ENCODE measurements at regions not wholly inside any gene's neighbourhood (a gene's known extent, or its start where the extent isn't known, plus 50 kb on each side); places are given as distances from the start of the nearest gene placed in this dataset.
"Not testable (repeated sequence)": the region's sequence is repeated elsewhere in the genome, so short reads cannot be mapped to it uniquely, and the experiment has no call there.

DNA sequence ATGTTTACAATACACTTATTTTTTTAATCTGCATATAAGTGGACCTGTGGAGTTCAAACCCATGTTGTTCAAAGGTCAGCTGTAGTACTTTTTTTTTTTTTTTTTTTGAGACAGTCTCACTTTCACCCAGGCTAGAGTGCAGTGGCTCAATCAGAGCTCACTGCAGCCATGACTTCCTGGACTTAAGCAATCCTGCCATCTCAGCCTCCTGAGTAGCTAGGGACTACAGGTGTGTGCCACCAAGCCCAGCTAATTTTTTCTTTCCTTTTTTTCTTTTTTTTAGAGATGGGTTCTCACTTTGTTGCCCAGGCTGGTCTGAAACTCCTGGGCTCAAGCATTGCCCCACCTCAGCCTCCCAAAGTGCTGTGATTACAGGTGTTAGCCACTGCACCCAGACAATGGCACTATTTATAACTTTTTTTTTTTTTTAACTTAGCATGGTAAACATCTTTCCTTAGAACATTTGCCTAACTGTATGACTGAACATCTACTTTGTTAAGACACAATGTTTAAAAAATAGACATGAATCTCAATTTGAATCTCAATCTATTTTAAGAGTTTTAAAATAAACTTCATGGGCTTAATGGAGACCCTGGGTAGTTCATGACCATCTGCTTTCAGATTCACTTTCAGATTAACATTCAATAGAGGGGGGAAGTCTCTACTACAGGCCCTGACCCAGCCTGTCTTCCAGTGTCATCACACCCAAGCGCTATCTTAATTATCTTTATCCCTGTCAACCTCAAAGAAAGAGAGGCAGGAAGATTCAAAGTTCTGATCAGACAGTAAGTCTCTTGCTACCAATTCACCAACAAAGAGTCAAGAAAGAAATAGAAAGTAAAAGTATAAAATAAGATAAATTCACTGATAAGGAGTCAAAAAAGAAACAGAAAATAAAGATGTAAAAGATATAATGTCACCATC lies 97.7 kb upstream of the DOCK9 start:
- DNase-seq (ENCODE audit: low read depth in 2 of 2), result no peak

DNA sequence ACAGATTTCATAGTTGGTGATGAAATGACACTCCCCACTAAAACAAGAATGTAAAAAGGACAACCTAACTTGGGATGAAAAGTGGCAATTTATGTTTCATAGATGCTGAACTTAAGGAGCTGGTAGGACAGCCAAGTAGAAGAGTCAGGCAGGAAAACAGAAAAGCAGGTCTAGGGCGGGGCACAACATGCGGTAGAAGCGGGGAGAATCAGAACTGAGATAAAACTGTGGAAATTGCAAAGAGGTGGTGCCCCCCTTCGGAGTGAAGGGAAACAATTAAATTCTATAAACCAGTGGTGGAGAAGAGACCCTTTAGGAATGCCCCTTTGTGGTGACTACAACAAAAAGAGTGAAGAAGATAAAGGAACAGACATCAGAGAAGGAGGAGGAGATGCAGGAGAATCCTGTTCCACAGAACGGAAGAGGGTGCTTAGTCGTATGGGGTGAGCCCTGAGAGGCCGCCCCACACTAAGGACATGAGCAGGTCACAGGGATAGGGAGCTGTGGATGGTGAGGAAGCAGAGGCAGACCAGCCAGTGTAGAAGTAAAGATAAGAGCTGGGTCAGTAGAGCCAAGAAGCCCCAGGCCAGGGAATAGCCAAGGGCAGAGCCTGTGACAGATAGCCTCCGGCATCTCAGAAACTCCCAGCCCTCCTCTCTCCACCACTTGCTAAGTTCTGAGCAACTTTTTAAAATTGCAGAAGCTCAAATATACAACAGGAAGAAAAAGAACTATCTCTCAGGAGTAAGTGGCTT lies 100.3 kb upstream of the DOCK9 start:
- DNase-seq (ENCODE audit: low read depth in 2 of 2), result no peak

DNA sequence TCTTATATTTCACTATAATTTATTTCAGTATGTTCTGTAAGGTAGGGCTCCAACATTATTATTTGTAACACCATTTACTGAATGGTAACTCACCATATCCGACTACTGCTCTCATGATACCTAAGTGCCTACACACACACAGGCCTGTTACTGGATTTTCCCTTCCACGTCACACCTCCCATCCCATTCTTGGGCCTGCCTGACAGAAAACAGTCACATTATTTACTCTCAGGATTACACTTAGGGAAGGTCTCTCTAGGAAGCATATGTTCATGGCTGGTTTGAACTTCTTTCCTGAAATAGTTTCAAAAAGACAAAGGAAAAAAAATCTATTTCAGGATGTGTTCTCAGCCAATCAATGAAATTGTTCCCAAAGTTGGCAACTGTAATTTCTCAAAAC lies 102.3 kb upstream of the DOCK9 start:
- DNase-seq (ENCODE audit: low read depth in 2 of 2), result no peak

DNA sequence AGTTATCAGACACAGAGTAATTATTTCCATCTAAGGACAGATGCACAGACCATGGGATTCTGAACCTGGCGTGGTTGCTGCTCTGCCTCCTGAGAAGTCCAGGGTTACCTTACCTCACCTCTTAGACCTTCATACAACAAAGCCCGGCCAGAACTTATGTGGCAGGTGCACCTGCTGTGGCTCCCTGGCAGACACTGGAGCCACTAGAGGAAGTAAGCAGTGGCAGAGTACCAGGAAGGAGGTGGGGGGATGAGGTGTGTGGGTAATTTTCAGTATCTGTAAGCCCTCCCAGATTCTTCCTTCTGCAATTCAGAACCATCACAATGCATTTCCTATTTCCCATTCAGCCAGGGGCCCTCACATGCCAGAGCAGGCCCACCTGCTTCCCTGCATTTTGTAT lies 106.1 kb upstream of the DOCK9 start:
- DNase-seq (ENCODE audit: low read depth in 2 of 2), result no peak

DNA sequence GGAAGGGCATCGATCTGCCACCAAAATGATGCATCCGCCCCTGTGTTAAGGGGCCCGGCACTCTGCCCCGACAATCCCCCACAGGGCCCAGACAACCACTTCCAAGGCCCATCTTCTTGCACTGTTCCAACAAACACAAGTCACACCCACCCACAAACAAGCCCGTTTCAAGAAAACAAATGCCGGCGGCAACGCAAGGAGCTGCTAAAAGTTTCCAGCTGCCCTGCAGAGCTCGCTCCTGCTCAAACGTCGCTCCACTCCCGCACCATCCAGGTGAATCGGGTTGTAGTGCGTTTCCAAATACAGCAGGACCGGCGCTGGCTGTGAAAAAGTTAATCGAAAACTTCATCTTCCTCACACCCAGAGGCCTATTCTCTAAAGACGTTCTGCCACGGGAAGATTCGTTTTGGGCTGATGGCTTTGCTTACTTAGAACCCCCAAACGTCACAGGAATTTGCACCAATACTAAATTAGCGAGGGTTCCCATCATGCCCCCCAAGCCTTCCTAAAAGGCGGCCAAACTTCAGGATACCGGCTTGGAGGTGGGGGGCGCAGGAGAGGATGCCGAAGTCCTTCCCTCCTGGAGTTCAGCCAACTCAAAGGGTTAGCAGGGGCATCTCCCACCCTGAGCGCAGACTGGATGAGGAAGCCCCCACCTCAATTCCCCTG lies 107.4 kb upstream of the DOCK9 start:
- DNase-seq (ENCODE audit: low read depth in 2 of 2), result no peak

DNA sequence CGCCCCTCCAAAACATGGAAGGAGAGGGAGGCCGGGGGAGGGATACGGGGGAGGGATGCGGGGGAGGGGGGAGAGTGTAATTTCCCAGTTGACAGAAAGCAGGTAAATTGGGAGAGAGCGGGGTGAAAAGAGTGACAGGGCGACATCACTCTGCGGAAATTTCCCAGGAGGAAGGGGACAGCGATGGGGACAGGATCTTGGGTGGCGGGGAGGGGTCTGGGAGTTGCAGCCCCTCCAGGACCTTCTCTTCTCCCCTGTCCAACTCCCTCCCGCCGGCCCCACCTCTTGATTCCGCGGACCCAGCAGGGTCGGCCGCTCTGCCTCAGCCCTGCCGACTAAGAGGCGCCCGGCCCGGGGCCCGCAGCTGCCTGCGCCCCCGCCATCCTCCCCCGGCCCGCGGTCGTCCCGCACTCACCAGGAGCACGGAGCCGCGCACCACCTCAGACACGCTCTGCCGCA lies 108.0 kb upstream of the DOCK9 start:
- no peak for DNase-seq (ENCODE audit: low read depth in 2 of 2)

DNA sequence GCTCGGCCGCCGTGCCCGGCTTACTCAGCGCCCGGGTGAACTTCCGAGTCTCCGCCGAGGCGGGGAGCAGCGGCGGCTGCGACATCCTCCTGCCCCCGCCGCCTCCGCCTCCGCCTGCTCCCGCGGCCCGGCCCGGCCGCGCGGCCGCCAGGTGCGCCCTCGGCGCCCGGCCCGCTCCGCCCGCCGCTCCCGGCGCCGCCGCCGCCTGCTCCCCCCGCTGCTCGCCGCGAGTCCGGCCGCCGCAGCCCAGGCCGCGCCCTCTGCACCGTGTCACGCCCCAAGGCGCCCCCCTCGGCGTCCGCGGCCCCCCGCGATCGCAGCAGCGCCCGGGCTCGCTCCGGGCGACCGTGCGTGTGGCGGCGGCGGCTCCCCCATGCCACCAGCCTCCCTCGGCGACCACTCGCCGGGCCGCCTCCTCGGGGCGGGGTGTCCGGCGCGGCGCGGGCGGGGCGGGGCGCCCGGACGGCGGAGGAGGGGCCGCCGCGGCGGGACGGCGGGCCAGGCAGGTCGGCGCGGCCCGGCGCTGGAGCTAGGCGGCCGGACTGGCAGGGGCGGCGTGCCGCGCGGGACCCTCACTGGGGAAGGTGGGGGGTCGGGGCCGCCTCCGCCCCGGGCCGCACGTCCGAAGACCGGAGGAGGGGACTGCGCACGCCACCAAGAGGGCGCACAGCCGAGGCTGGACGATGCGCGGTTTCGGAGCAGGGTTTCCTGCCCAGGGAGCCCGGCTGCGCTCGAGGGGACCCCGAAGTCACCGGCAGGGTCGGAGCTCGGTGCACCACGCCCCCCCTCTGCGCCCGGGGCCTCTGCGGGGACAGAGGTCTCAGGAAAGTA lies 108.6 kb upstream of the DOCK9 start:
- peak; percentile 17 to 42 for DNase-seq (ENCODE audit: low read depth in 2 of 2)

DNA sequence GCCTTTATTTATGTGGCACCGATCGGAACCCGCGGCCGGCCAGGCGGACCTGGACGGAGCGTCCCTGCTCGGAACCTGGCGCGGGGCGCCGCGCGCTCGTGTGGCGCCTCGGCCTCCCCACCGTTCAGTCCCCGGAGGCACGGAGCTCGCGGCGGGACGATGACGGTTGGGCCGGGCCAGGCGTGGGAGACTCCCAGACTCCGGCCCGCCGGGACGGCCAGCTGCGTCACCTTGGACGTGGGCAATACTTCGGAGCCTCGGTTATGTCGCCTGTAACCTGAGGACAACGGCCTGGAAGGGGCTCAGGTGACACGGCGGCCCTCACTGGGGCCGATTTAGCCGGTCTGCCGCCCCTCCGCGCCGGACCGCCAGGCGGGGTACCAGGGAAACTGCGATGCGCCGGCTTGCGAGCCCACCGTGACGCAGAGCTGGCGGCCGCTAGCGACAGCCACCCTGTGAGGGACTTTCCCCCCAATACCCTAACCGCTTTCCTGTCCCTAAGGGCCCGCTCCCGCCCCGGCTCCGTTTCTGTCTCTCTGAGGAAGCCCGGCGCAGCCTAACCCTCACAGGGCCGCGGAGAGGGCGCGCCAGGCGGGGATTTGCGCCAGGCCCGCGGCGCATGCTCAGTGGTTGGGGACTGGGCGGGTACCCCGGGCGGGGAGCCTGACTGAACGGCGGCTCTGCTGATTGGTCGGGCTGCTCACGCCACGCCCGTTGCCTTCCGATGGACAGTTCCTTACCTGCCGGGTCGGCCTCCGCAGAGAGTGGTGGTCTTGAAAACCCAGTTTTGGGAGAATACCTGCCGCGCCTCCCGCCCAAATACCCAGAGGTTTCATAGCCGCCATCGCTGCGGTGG lies 109.5 kb upstream of the DOCK9 start:
- DNase-seq (ENCODE audit: low read depth in 2 of 2), result peak; percentile 85 to 91

DNA sequence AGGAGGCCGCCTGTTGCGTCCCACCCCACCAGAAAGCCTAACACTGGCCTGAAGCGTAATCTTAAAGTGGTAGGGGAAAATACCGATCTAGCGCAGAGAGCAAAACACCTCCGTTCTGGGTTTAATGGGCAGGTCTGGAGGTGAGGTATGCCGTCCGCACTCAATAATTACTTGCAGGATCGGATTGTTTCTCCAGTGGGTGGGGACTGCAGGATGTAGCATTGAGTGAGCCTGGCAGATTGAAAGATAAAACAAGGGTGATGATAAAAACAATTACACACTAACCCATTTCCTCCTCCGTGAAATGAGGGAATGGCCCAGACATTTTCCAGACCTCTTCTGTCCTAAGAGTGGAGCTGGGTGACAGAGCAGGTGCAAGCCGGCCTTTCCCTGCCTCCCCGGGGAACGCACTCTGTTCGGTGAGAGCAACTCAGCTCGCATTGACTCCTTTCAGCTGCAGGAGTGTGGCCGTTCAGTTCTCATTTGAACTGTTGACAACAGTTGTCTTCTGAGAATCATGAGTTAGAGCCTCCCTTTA lies 110.2 kb upstream of the DOCK9 start:
- no peak for DNase-seq (ENCODE audit: low read depth in 2 of 2)

DNA sequence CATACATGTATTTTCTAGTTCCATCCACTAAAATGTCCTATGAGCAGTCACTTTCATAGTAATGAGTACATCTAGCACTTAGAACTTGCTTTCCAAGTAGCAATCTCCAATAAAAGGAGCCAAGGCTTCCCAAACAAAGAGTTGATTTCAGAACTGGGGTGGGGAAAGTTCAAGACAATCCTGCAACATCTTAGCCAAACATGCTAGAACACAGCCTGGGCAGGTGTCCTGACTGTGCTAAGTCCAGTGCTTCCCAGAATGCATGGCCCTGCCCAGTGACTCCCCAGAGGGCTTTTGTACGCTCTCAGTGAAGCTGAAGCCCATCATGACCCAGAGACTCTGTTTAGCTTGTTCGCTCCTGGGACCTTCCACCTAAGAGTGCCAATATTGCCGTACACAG lies 106.7 kb upstream of the UBAC2 start:
- DNase-seq (ENCODE audit: low read depth in 2 of 2), result no peak

DNA sequence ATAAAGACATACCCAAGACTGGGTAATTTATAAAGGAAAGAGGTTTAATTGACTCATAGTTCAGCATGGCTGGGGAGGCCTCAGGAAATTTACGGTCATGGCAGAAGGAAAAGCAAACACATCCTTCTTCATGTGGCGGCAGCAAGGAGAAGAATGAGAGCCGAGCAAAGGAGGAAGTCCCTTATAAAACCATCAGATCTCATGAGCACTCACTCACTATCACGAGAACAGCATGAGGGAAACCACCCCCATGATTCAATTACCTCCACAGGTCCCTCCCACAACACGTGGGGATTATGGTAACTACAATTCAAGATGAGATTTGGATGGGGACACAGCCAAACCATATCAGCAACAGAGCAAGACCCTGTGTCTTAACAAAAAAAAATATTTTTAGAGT lies 98.8 kb upstream of the UBAC2 start:
- not testable (repeated sequence) for DNase-seq (ENCODE audit: low read depth in 2 of 2)

DNA sequence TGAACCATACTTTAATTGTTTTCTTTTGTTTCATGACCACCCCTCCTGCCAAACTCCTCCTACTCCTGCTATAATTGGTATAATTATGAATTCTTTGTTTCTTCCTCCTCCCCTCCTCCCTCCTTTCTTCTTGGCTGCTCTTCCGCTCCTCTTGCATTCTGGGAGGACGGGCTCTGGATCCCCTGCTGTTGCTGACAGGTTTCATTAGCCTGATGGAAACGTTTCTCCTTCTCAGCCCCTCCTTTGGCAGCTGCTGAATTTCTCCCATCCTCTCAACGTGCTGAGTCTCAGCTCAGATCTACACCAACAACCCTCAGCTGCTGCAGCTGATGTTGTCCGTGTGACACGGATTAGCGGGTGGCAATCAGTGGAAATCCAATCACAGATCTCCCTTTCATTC lies 97.1 kb upstream of the UBAC2 start:
- DNase-seq (ENCODE audit: low read depth in 2 of 2), result no peak

DNA sequence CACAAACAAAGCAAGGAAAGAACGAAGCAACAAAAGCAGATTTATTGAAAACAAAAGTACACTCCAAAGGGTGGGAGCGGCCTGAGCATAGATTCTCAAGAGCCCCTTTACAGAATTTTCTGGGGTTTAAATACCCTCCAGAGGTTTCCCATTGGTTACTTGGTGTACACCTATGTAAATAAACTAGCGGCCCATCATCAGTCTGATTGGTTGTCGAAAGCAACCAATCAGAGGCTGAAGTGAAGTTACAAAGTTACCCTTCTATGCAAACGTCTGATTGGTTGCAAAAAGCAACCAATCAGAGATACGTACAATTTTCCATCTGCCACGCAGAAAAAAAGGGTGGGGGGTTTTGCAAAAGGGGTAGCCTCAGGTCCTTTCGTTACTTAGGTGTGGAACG lies 96.3 kb upstream of the UBAC2 start:
- no peak for DNase-seq (ENCODE audit: low read depth in 2 of 2)

DNA sequence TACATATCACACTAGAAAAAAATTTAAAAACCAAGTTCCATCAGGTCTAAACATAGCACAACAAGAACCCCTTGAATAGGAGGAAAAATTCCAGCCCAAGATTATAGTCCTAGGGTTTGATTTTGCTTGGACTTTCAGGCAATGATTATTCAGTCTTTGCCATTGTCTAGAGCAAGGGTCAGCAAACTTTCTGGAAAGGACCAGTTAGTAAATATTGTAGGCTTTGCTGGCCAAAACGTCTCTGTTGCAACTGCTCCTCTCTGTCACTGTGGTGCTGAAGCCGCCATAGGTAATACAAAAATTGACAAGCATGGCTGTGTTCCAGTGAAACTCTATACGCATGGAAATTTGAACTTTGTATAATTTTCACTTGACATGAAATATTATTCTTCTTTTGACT lies 95.5 kb upstream of the UBAC2 start:
- no peak for DNase-seq (ENCODE audit: low read depth in 2 of 2)

DNA sequence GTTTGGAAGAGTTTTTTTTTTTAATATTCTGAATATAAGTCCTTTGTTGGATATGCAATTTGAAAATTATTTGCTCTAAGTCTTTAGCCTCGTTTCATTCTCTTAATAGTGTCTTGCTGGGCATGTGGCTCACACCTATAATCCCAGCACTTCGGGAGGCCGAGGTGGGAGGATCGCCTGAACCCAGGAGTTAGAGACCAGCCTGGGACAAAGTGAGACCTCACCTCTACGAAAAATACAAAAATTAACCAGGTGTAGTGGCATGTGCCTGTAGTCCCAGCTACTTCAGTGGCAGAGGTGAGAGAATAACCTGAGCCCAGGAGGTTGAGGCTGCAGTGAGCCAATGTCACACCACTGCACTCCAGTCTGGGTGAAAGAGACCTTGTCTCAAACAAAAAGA lies 87.3 kb upstream of the UBAC2 start:
- DNase-seq (ENCODE audit: low read depth in 2 of 2), result no peak

DNA sequence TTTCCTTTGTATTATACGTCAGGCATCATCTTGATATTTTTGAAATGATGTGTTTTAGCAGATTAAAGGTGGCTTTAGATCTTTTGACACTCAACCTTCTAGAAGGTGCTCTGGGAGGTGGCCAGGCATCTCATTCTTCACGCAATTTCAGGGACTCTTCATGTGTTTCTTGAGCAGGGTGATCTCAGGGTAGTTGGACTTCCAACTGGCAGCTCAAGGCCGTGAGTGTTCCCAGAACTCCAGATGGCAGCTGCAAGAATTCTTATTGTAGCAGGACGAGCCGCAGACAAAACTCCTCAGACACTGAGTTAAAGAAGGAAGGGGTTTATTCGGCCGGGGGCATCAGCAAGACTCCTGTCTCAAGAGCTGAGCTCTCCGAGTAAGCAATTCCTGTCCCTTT lies 82.5 kb upstream of the UBAC2 start:
- no peak for DNase-seq (ENCODE audit: low read depth in 2 of 2)

DNA sequence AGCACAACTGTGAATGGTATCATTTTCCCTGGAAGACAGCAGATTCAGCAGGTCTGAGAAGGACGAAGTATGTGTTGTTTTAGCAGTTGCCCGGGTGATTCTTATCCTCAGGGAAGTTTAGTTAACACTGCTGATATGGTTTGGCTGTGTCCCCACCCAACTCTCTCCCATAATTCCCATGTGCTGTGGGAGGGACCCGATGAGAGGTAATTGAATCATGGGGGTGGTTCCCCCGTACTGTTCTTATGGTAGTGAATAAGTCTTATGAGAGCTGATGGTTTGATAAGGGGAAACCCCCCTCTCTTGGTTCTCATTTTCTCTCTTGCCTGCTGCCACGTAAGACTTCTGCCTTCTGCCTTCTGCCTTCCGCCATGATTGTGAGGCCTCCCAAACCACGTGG lies 81.0 kb upstream of the UBAC2 start:
- DNase-seq (ENCODE audit: low read depth in 2 of 2), result peak; percentile 10 to 21

DNA sequence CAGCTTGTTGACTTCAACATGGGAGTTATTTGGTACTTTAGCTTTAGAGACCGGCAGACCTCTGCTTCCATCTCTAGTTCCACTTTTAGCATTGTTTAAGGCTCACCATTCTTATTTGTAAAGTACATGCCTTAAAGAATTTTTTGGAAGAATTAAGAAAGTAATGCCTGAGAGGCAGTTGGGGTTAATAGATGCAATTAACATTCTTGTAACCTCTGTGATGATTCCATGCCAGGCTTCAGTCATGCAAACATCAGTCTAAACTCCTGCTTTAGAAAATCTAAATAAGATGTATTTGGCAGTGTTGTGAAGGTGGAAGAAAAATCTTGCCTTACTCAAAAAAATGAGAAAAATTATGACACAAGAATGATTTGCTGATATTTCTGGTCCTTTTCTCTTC lies 79.9 kb upstream of the UBAC2 start:
- DNase-seq (ENCODE audit: low read depth in 2 of 2), result no peak

DNA sequence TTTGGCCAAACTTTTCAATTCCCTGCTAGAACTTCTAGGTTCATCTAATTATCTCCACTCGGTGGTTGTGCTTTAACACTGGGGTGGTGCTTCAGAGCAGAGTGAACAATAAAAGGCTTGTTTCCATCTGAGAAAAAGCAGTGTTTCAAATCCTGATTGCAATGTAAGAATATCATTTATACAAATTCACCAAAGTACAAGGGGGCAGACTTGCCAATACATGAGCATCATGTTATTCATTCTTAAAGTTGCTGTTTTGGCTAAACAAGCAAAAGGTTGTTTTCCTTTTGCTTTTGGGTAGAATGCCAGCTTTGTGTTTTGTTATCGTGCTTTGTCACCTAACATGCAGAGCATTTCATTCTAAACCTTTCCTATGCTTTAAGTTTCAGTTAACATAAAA lies 78.5 kb upstream of the UBAC2 start:
- no peak for DNase-seq (ENCODE audit: low read depth in 2 of 2)

Measured in stimulated activated CD4-positive, alpha-beta T cell treated with anti-CD3 and anti-CD28 coated beads, Interleukin-12 subunit alpha, Interleukin-12 subunit beta, amount 100 ng/mL, for 24 hours (primary cell).